ENCODE measurements at regions not wholly inside any gene's neighbourhood (a gene's known extent, or its start where the extent isn't known, plus 50 kb on each side); places are given as distances from the start of the nearest gene placed in this dataset.

DNA sequence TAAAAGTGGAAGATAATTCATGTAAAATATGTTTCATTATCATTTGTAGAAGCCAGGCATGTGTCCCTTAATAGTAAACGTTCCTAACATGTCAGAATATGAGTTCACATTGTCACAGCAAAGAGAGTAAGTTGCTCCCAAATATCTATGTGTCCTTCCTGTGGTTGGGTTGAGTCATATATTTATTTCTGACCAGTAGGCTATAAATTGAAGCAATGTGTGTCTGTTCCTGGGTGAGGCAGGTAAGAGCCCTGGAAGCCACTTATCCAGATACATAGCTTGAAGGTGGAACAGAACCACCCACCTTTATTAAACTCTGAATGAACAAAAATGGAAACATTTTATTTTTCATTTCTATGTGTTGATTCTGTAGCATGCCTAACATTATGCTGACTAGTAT lies 2251.6 kb downstream of the NCAM2 start:
- no peak for DNase-seq

DNA sequence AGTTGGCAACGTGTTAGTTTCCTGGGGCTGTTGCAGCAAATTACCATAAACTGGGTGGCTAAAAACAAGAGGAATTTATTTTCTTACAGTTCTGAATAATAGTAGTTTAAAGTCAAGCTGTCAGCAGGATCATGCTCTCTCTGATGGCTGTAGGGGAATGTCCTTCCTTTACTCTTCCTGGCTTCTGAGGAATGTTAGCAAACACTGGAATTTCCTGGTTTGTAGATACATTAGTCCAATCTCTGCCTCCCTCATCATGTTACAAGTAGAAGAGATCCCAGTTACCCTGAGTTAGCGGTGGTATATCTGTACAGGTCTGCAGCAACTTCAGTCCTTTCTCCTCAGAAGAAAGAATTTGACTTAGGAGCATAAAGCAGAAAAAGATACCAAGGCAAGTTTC lies 2249.1 kb downstream of the NCAM2 start:
- DNase-seq, result no peak

DNA sequence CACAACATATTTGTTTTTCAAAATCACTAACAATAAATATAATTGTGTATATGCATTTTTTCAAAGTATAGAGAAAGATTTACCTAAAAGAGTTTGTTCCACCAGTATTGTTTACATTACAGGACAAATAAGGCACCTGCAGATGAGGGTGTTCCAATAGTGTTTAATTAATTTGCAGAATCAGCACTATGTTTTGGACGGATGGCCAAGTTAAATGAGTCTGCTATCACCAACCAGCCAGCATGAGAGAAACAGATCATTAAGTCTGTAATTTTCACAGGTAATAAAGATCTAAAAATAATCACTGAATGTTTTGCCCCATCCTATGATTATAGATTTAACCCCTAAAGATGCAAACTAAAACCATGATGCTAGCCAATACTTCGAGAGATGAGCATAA lies 2247.0 kb downstream of the NCAM2 start:
- DNase-seq, result no peak

- DNase-seq, result no peak
These were observed 2225.7 kb downstream of the NCAM2 start for GRCh38 chr21:23223882-23224281.

GRCh38 chr21:23218667-23219066 lies 2220.5 kb downstream of the NCAM2 start:
- no peak for DNase-seq

DNA sequence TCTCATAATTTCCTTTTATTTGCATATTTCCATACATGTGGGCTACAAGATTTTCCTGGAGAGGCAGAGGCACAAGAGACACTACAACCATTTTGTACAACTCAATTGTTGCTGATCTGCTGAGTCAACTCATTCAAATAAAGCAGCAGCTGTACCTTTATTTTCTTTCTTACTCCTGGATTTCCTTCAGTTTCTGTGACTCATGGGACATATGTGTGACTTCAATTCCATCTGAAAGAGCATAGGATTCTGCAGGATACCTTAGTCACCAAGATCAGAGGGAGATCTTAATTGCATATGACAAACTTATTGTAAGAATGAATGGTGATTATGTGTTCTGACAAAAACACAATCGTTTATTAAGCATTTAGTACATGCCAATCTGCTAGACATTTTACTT lies 2219.4 kb downstream of the NCAM2 start:
- DNase-seq, result no peak

GRCh38 chr21:23215261-23215660 lies 2217.1 kb downstream of the NCAM2 start:
- DNase-seq, result no peak
